Mesothelial cell of epicardium (in vitro differentiated cells): ENCODE measurements at regions not wholly inside any gene's neighbourhood (a gene's known extent, or its start where the extent isn't known, plus 50 kb on each side); places are given as distances from the start of the nearest gene placed in this dataset.
"Not testable (repeated sequence)": the region's sequence is repeated elsewhere in the genome, so short reads cannot be mapped to it uniquely, and the experiment has no call there.

ENCODE experiments used
- DNase-seq, 2 experiments: peaks; one replicate each; pipeline ENCODE4 v3.0.0; 2021; ENCODE audit warnings: low spot score in 2 of 2; ENCODE audit not compliant: unreplicated experiment in 2 of 2
- H3K27ac Mint-ChIP-seq: 2 replicates; pipeline ENCODE4 v1.8.0; 2021; ENCODE audit warnings: mixed read lengths
- H3K27me3 Mint-ChIP-seq: 2 replicates; pipeline ENCODE4 v1.8.0; 2021; ENCODE audit warnings: low read depth, mixed read lengths
- H3K36me3 Mint-ChIP-seq: 2 replicates; pipeline ENCODE4 v1.8.0; 2021; ENCODE audit warnings: mixed read lengths
- H3K4me1 Mint-ChIP-seq: 2 replicates; pipeline ENCODE4 v1.8.0; 2021; ENCODE audit warnings: mixed read lengths
- H3K4me3 Mint-ChIP-seq: 2 replicates; pipeline ENCODE4 v1.8.0; 2021; ENCODE audit warnings: mild to moderate bottlenecking, moderate library complexity, mixed read lengths
- H3K9me3 Mint-ChIP-seq: 2 replicates; pipeline ENCODE4 v1.8.0; 2021; ENCODE audit warnings: mixed read lengths

GRCh38 chr16:29269192-29269811 lies 137.2 kb downstream of the NPIPB11 start:
- H3K4me1 Mint-ChIP-seq = peaks cover 17% of the 10 kb centered on the region
- DNase-seq, H3K4me3 Mint-ChIP-seq, H3K9me3 Mint-ChIP-seq, H3K27me3 Mint-ChIP-seq, H3K36me3 Mint-ChIP-seq, H3K27ac Mint-ChIP-seq: not testable (repeated sequence)

- not testable (repeated sequence) for H3K36me3 Mint-ChIP-seq, H3K4me3 Mint-ChIP-seq, H3K27me3 Mint-ChIP-seq, DNase-seq, H3K9me3 Mint-ChIP-seq, H3K27ac Mint-ChIP-seq
- H3K4me1 Mint-ChIP-seq = peaks cover 21% of the 10 kb centered on the region
Observed at GRCh38 chr16:29268785-29269191, 137.7 kb downstream of the NPIPB11 start.

GRCh38 chr16:29268348-29268747 lies 138.2 kb downstream of the NPIPB11 start:
- not testable (repeated sequence) for H3K27me3 Mint-ChIP-seq, H3K27ac Mint-ChIP-seq

GRCh38 chr16:29267891-29268290 lies 138.6 kb downstream of the NPIPB11 start:
- H3K27me3 Mint-ChIP-seq, H3K9me3 Mint-ChIP-seq, H3K4me3 Mint-ChIP-seq, DNase-seq, H3K27ac Mint-ChIP-seq, H3K36me3 Mint-ChIP-seq: not testable (repeated sequence)
- H3K4me1 Mint-ChIP-seq = peaks cover 24% of the 10 kb centered on the region

More at GRCh38 chr16:29268348-29268747, 138.2 kb downstream of the NPIPB11 start:
- H3K9me3 Mint-ChIP-seq, DNase-seq, H3K4me3 Mint-ChIP-seq, H3K36me3 Mint-ChIP-seq: not testable (repeated sequence)
- peaks cover 21% of the 10 kb centered on the region for H3K4me1 Mint-ChIP-seq

GRCh38 chr16:29267055-29267619 lies 139.4 kb downstream of the NPIPB11 start:
- H3K4me3 Mint-ChIP-seq, DNase-seq, H3K36me3 Mint-ChIP-seq, H3K27me3 Mint-ChIP-seq, H3K9me3 Mint-ChIP-seq: not testable (repeated sequence)
- Mint-ChIP-seq H3K4me1 (peaks cover 29% of the 10 kb centered on the region), H3K27ac (peak overlapping the region; percentile 79)

- Mint-ChIP-seq H3K27ac (peak overlapping the region; percentile 79), H3K4me1 (peaks cover 29% of the 10 kb centered on the region)
- not testable (repeated sequence) for H3K36me3 Mint-ChIP-seq, H3K4me3 Mint-ChIP-seq, H3K27me3 Mint-ChIP-seq, H3K9me3 Mint-ChIP-seq, DNase-seq
Observed at GRCh38 chr16:29266612-29267011, 139.9 kb downstream of the NPIPB11 start.

GRCh38 chr16:29265255-29265853 lies 141.2 kb downstream of the NPIPB11 start:
- not testable (repeated sequence) for H3K27me3 Mint-ChIP-seq, H3K9me3 Mint-ChIP-seq, H3K4me3 Mint-ChIP-seq, H3K36me3 Mint-ChIP-seq
- H3K27ac Mint-ChIP-seq = peak overlapping the region; percentile 86
- peak in 1 of 2 experiments; percentile 67 for DNase-seq
- peaks cover 33% of the 10 kb centered on the region for H3K4me1 Mint-ChIP-seq

- H3K9me3 Mint-ChIP-seq, H3K27me3 Mint-ChIP-seq, H3K36me3 Mint-ChIP-seq, DNase-seq, H3K4me3 Mint-ChIP-seq: not testable (repeated sequence)
- Mint-ChIP-seq H3K4me1 (peaks cover 33% of the 10 kb centered on the region), H3K27ac (peak overlapping the region; percentile 86)
Observed at GRCh38 chr16:29264080-29264837, 142.3 kb downstream of the NPIPB11 start.

- not testable (repeated sequence) for H3K4me3 Mint-ChIP-seq, H3K36me3 Mint-ChIP-seq, H3K27me3 Mint-ChIP-seq, DNase-seq, H3K9me3 Mint-ChIP-seq
- peak overlapping the region; percentile 80 for H3K27ac Mint-ChIP-seq
- peaks cover 31% of the 10 kb centered on the region for H3K4me1 Mint-ChIP-seq
Observed at GRCh38 chr16:29262725-29263124, 143.8 kb downstream of the NPIPB11 start.

- Mint-ChIP-seq H3K27ac (peak overlapping the region; percentile 77), H3K4me1 (peaks cover 28% of the 10 kb centered on the region)
- not testable (repeated sequence) for H3K4me3 Mint-ChIP-seq, H3K9me3 Mint-ChIP-seq, H3K27me3 Mint-ChIP-seq, DNase-seq, H3K36me3 Mint-ChIP-seq
Observed at GRCh38 chr16:29261427-29262248, 144.9 kb downstream of the NPIPB11 start.

- peaks cover 30% of the 10 kb centered on the region for H3K4me1 Mint-ChIP-seq
- DNase-seq, H3K36me3 Mint-ChIP-seq: not testable (repeated sequence)
Observed at GRCh38 chr16:29260683-29261426, 145.7 kb downstream of the NPIPB11 start.

GRCh38 chr16:29259635-29260457 lies 146.7 kb downstream of the NPIPB11 start:
- not testable (repeated sequence) for DNase-seq, H3K36me3 Mint-ChIP-seq, H3K4me3 Mint-ChIP-seq, H3K27me3 Mint-ChIP-seq, H3K27ac Mint-ChIP-seq, H3K9me3 Mint-ChIP-seq
- H3K4me1 Mint-ChIP-seq = peaks cover 27% of the 10 kb centered on the region

More at GRCh38 chr16:29260683-29261426, 145.7 kb downstream of the NPIPB11 start:
- not testable (repeated sequence) for H3K9me3 Mint-ChIP-seq, H3K27me3 Mint-ChIP-seq, H3K4me3 Mint-ChIP-seq
- H3K27ac Mint-ChIP-seq = peak overlapping the region; percentile 77
